ENCODE measurements at regions not wholly inside any gene's neighbourhood (a gene's known extent, or its start where the extent isn't known, plus 50 kb on each side); places are given as distances from the start of the nearest gene placed in this dataset.

DNA sequence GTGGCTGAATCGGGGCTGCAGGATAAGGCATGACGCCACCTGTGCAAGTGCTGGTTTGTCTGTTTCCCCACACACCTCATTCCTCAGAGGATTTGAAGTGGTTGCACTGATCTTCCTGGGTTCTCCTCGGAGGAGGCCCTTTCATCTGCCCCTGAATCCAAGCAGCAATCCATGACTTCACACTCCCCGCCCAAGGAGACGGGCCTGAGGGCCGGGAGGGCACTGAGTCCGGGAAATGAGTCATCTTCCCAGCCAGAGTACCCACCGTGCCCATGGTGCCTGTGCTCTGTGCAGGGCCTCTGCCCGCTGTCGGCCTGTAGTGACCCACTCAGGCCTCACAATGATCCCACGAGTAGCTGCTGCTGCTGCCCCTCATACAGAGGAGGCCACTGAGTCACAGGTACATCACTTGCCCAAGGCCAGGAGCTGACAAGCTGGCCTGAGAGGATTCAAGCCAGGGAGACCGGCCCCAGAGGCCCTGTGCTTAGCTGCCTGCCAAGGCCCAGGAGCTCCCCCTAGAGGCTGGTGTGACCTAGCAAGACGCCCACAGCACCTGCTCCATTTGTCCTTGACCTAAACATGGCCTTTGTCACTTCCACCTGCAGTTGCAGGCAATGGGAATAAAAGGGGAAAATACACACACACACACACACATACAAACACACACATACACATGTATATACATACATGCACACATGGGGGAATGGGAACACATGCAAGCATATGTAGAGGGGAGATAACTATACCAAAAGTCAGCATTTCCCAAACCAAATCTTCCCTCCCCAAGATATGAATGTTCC is 240.0 kb downstream of the C16orf95 start:
- TF ChIP-seq, protein P1, sequence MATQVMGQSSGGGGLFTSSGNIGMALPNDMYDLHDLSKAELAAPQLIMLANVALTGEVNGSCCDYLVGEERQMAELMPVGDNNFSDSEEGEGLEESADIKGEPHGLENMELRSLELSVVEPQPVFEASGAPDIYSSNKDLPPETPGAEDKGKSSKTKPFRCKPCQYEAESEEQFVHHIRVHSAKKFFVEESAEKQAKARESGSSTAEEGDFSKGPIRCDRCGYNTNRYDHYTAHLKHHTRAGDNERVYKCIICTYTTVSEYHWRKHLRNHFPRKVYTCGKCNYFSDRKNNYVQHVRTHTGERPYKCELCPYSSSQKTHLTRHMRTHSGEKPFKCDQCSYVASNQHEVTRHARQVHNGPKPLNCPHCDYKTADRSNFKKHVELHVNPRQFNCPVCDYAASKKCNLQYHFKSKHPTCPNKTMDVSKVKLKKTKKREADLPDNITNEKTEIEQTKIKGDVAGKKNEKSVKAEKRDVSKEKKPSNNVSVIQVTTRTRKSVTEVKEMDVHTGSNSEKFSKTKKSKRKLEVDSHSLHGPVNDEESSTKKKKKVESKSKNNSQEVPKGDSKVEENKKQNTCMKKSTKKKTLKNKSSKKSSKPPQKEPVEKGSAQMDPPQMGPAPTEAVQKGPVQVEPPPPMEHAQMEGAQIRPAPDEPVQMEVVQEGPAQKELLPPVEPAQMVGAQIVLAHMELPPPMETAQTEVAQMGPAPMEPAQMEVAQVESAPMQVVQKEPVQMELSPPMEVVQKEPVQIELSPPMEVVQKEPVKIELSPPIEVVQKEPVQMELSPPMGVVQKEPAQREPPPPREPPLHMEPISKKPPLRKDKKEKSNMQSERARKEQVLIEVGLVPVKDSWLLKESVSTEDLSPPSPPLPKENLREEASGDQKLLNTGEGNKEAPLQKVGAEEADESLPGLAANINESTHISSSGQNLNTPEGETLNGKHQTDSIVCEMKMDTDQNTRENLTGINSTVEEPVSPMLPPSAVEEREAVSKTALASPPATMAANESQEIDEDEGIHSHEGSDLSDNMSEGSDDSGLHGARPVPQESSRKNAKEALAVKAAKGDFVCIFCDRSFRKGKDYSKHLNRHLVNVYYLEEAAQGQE (IDR thresholded peaks at IDR 0.05; ENCODE audit: insufficient read depth in 1 of 2, low read depth in 2 of 2, low read length in 2 of 2): no peak
- TF ChIP-seq TAF1 (IDR thresholded peaks at IDR 0.05; ENCODE audit: borderline replicate concordance, insufficient read depth, low read length): no peak
